H1 (cell line): ENCODE measurements at regions not wholly inside any gene's neighbourhood (a gene's known extent, or its start where the extent isn't known, plus 50 kb on each side); places are given as distances from the start of the nearest gene placed in this dataset.

ENCODE experiments used
- CTCF ChIA-PET: fragments of 300-600 bp; sonication (Branson Sonifier 250); formaldehyde crosslinking; loops from one replicate; lab custom pipeline; 2021; ENCODE audit not compliant: partially characterized antibody; lab: Charles Lee
- POLR2A ChIA-PET: fragments of 300-600 bp; sonication (Branson Sonifier 250); formaldehyde crosslinking; loops from one replicate; lab custom pipeline; 2021; ENCODE audit warnings: inconsistent platforms; ENCODE audit not compliant: partially characterized antibody; lab: Charles Lee
- DNase-seq, 2 experiments: peaks; one replicate each; pipeline versions ENCODE4 v3.0.0 to v3.0.0-alpha.2; 2010 to 2022; ENCODE audit warnings: low spot score in 2 of 2, low read depth in 1 of 2, mixed read lengths in 1 of 2
- FAIRE-seq: peaks from 2 replicates; lab custom pipeline; 2011; peaks lifted over from hg19 to GRCh38; lab: Jason Lieb, UNC
- H2AFZ ChIP-seq: 2 replicates; pipeline ENCODE4 v1.8.1; 2012; ENCODE audit warnings: low read length, inconsistent platforms
- H2AK5ac ChIP-seq: 2 replicates; pipeline ENCODE4 v1.6.1; 2013; ENCODE audit warnings: low read depth, low read length
- H2BK120ac ChIP-seq: replicated peaks from 2 replicates; pipeline ENCODE3; 2013; ENCODE audit warnings: low read depth, low read length, inconsistent platforms
- H2BK12ac ChIP-seq: 2 replicates; pipeline ENCODE4 v1.6.1; 2013; ENCODE audit warnings: low read depth, low read length
- H2BK15ac ChIP-seq: 2 replicates; pipeline ENCODE4 v1.6.1; 2013; ENCODE audit warnings: low read length
- H2BK20ac ChIP-seq: 2 replicates; pipeline ENCODE4 v1.6.1; 2013; ENCODE audit warnings: low read length
- H2BK5ac ChIP-seq: 2 replicates; pipeline ENCODE4 v1.6.1; 2013; ENCODE audit warnings: low read depth, low read length
- H3K14ac ChIP-seq: 2 replicates; pipeline ENCODE4 v1.6.1; 2013; ENCODE audit warnings: inconsistent platforms; ENCODE audit not compliant: insufficient read length
- H3K18ac ChIP-seq: 2 replicates; pipeline ENCODE4 v1.6.1; 2013; ENCODE audit warnings: low read length; ENCODE audit errors: extremely low read depth
- H3K23ac ChIP-seq: 2 replicates; pipeline ENCODE4 v1.6.1; 2013; ENCODE audit warnings: inconsistent platforms; ENCODE audit not compliant: insufficient read length
- H3K23me2 ChIP-seq: 2 replicates; pipeline ENCODE4 v1.6.1; 2013; ENCODE audit warnings: low read depth, low read length
- H3K27ac ChIP-seq: 2 replicates; pipeline ENCODE4 v1.6.1; 2011; ENCODE audit warnings: low read depth, low read length, inconsistent platforms
- H3K27me3 ChIP-seq, 4 experiments: replicated peaks in 1 of 4; 1 replicate in 1 of 4; 2 replicates in 3 of 4; pipeline versions ENCODE4 v1.6.1 to v1.8.1; 2011 to 2013; ENCODE audit warnings: low read length in 3 of 4, mild to moderate bottlenecking in 3 of 4, inconsistent platforms in 2 of 4, mixed read lengths in 2 of 4, moderate library complexity in 1 of 4; ENCODE audit not compliant: control insufficient read depth in 3 of 4, insufficient read depth in 3 of 4; ENCODE audit errors: extremely low read depth in 1 of 4
- H3K36me3 ChIP-seq, 4 experiments: 2 replicates each; pipeline versions ENCODE4 v1.6.1 to v1.8.1; 2011 to 2013; ENCODE audit warnings: mild to moderate bottlenecking in 4 of 4, low read length in 3 of 4, moderate library complexity in 2 of 4, control low read depth in 1 of 4, inconsistent platforms in 1 of 4; ENCODE audit not compliant: insufficient read depth in 4 of 4, control insufficient read depth in 2 of 4
- H3K4ac ChIP-seq: replicated peaks from 2 replicates; pipeline ENCODE3; 2013; ENCODE audit warnings: low read length, low read depth, mixed read lengths, inconsistent platforms; ENCODE audit not compliant: insufficient read length
- H3K4me1 ChIP-seq, 4 experiments: replicated peaks in 1 of 4; 1 replicate in 1 of 4; 2 replicates in 3 of 4; pipeline versions ENCODE4 v1.6.1 to v1.8.1; 2011 to 2013; ENCODE audit warnings: low read length in 3 of 4, inconsistent platforms in 2 of 4, mixed read lengths in 1 of 4; ENCODE audit not compliant: insufficient read depth in 4 of 4, control insufficient read depth in 3 of 4
- H3K4me2 ChIP-seq, 2 experiments: 2 replicates each; pipeline versions ENCODE4 v1.6.1 to v1.8.1; 2011 to 2013; ENCODE audit warnings: low read depth in 2 of 2, low read length in 2 of 2, control low read depth in 1 of 2, inconsistent platforms in 1 of 2, mild to moderate bottlenecking in 1 of 2; ENCODE audit not compliant: insufficient read depth in 1 of 2
- H3K4me3 ChIP-seq, 4 experiments: fragments of 200-600, 300-600 bp in 1 of 4; sonication (generic), shearing (Covaris generic), sonication (Bioruptor Twin) in 1 of 4; 2 replicates each; pipeline versions ENCODE4 v1.5.1 to v1.8.1; 2011 to 2016; ENCODE audit warnings: low read length in 4 of 4, low read depth in 3 of 4, control low read depth in 2 of 4, inconsistent platforms in 2 of 4, mild to moderate bottlenecking in 2 of 4, mixed read lengths in 1 of 4, moderate library complexity in 1 of 4; ENCODE audit not compliant: insufficient read depth in 2 of 4; ENCODE audit errors: extremely low read depth in 1 of 4
- H3K56ac ChIP-seq: replicated peaks from 2 replicates; pipeline ENCODE3; 2013; ENCODE audit warnings: low read depth, mild to moderate bottlenecking, mixed read lengths, low read length, inconsistent platforms; ENCODE audit not compliant: insufficient read length
- H3K79me1 ChIP-seq: 2 replicates; pipeline ENCODE4 v1.6.1; 2013; ENCODE audit warnings: low read depth, low read length, control low read depth
- H3K79me2 ChIP-seq, 2 experiments: 2 replicates each; pipeline versions ENCODE4 v1.6.1 to v1.8.1; 2012 to 2013; ENCODE audit warnings: low read length in 2 of 2, mild to moderate bottlenecking in 2 of 2, inconsistent platforms in 1 of 2; ENCODE audit not compliant: insufficient read depth in 2 of 2, control insufficient read depth in 1 of 2
- H3K9ac ChIP-seq, 4 experiments: replicated peaks in 1 of 4; 1 replicate in 1 of 4; 2 replicates in 3 of 4; pipeline versions ENCODE4 v1.6.1 to v1.8.1; 2011 to 2013; ENCODE audit warnings: low read depth in 3 of 4, low read length in 3 of 4, control low read depth in 2 of 4, mild to moderate bottlenecking in 2 of 4, moderate library complexity in 2 of 4, inconsistent platforms in 1 of 4; ENCODE audit errors: extremely low read depth in 1 of 4
- H3K9me3 ChIP-seq, 2 experiments: 2 replicates each; pipeline versions ENCODE4 v1.6.1 to v1.8.1; 2012 to 2013; ENCODE audit warnings: mild to moderate bottlenecking in 2 of 2, moderate library complexity in 2 of 2, control low read depth in 1 of 2, inconsistent platforms in 1 of 2, low read depth in 1 of 2, low read length in 1 of 2, mixed read lengths in 1 of 2; ENCODE audit not compliant: insufficient read depth in 2 of 2
- H4K20me1 ChIP-seq, 2 experiments: replicated peaks in 1 of 2; 2 replicates each; pipeline versions ENCODE3 to v1.8.1; 2011 to 2013; ENCODE audit warnings: inconsistent platforms in 2 of 2, low read length in 2 of 2, mild to moderate bottlenecking in 1 of 2; ENCODE audit not compliant: insufficient read depth in 2 of 2, control insufficient read depth in 1 of 2
- H4K5ac ChIP-seq: 2 replicates; pipeline ENCODE4 v1.6.1; 2013; ENCODE audit warnings: low read length, low read depth, mixed read lengths, inconsistent platforms; ENCODE audit not compliant: insufficient read length
- H4K8ac ChIP-seq: 2 replicates; pipeline ENCODE4 v1.8.0; 2013; ENCODE audit warnings: mild to moderate bottlenecking, moderate library complexity, low read length, inconsistent platforms; ENCODE audit not compliant: insufficient read depth; ENCODE audit errors: extremely low read depth
- H4K91ac ChIP-seq: replicated peaks from 2 replicates; pipeline ENCODE3; 2013; ENCODE audit warnings: low read length, mixed read lengths, inconsistent platforms; ENCODE audit not compliant: insufficient read length
- BCL11A ChIP-seq, 2 experiments: IDR thresholded peaks; one replicate each; pipeline ENCODE4 v1.6.1; 2011; ENCODE audit warnings: low read depth in 2 of 2, low read length in 2 of 2, mild to moderate bottlenecking in 2 of 2
- CHD2 ChIP-seq: IDR thresholded peaks from 2 replicates; pipeline ENCODE4 v1.6.1; 2012; ENCODE audit warnings: low read length, improper control_type of control experiment
- JUN ChIP-seq: IDR thresholded peaks from 2 replicates; pipeline ENCODE4 v1.6.1; 2011; ENCODE audit warnings: low read depth, mild to moderate bottlenecking, improper control_type of control experiment, low read length
- NRF1 ChIP-seq: IDR thresholded peaks from 2 replicates; pipeline ENCODE4 v1.6.1; 2011; ENCODE audit warnings: mild to moderate bottlenecking, low read depth, low read length, improper control_type of control experiment
- RAD21 ChIP-seq, 2 experiments: IDR thresholded peaks in 1 of 2; conservative IDR thresholded peaks in 1 of 2; 2 replicates each; pipeline ENCODE4 v1.6.1; 2011; ENCODE audit warnings: low read depth in 2 of 2, low read length in 2 of 2, improper control_type of control experiment in 1 of 2, inconsistent platforms in 1 of 2, mild to moderate bottlenecking in 1 of 2, moderate library complexity in 1 of 2
- SIX5 ChIP-seq: IDR thresholded peaks from 2 replicates; pipeline ENCODE4 v1.6.1; 2011; ENCODE audit warnings: mild to moderate bottlenecking, low read depth, low read length
- WGBS, 2 experiments: shearing (Covaris generic) in 1 of 2; methylation state at CpG; one replicate each; pipeline versions ENCODE4 v1.1.6 to v1.1.7; 2013 to 2015; ENCODE audit warnings: low lambda C conversion rate in 2 of 2, mixed read lengths in 2 of 2, inconsistent platforms in 1 of 2, low coverage in 1 of 2, missing lambda C conversion rate in 1 of 2; ENCODE audit not compliant: insufficient replicate concordance in 2 of 2, insufficient coverage in 1 of 2, insufficient read length in 1 of 2; ENCODE audit errors: extremely low coverage in 1 of 2, missing lambda C conversion rate in 1 of 2; 5-methylcytosine and 5-hydroxymethylcytosine counted together
- TF ChIP-seq, protein P1 (sequence below): IDR thresholded peaks from 2 replicates; pipeline ENCODE4 v1.6.1; 2011; ENCODE audit warnings: low read depth, mild to moderate bottlenecking, low read length; ENCODE audit not compliant: insufficient read depth

DNA sequence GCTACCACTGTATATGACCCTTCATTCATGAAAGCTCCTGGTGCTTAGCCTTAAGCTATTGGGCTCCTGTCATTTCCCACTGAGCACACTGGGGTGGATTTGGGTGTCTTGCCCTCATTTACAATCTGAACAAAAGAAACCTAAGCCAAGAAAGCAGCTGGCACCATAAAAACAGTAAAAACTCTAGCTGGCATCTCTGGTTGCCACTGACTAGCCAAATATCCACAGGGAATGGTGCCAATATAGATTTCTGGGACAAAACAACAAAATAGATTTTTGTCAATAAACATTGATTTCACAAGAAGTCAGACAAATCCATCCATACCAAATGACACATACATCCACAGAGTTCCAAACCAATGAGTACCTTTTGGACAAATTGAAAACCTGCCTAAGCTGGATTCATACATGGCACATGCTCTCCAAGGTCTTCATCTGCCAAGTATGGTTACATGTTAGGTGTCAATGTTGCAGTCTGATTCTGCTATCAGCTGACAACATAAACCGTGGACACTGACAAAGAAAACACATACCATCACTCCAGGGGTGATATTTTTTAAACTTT lies 1081.5 kb upstream of the ZEB2 start:
- Histone ChIP-seq H4K91ac (no peak overlapping the region), H2BK20ac (no peak overlapping the region), H3K79me1 (no peaks in the 10 kb centered on the region), H3K23me2 (no peaks in the 10 kb centered on the region), H3K79me2 (no peaks in the 10 kb centered on the region), H4K5ac (no peak overlapping the region), H3K4me1 (no peaks in the 10 kb centered on the region), H2AK5ac (no peak overlapping the region), H2BK120ac (no peak overlapping the region), H3K18ac (no peak overlapping the region), H3K27me3 (no peaks in the 10 kb centered on the region), H3K4me2 (no peak overlapping the region), H4K20me1 (no peaks in the 10 kb centered on the region), H3K36me3 (no peaks in the 10 kb centered on the region), H2BK5ac (no peak overlapping the region), H2BK15ac (no peak overlapping the region), H2BK12ac (no peak overlapping the region), H3K4ac (no peak overlapping the region), H3K27ac (no peak overlapping the region), H3K23ac (no peak overlapping the region), H3K56ac (no peak overlapping the region), H3K14ac (no peak overlapping the region), H2AFZ (0 out of 2 replicates have a peak overlapping the region, but pooled peaks have one; percentile 10), H3K9me3 (no peaks in the 10 kb centered on the region), H4K8ac (no peak overlapping the region), H3K9ac (no peak overlapping the region), H3K4me3 (no peak overlapping the region)
- DNase-seq (no peak), FAIRE-seq (no peak)
- TF ChIP-seq, protein P1, sequence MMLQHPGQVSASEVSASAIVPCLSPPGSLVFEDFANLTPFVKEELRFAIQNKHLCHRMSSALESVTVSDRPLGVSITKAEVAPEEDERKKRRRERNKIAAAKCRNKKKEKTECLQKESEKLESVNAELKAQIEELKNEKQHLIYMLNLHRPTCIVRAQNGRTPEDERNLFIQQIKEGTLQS = no peak
- TF ChIP-seq JUN = no peak
- no peak for TF ChIP-seq RAD21 (IDR thresholded peaks at IDR 0.05 in 1 of 2, conservative IDR thresholded peaks at IDR 0.05 in 1 of 2; ENCODE audit: low read depth in 2 of 2, low read length in 2 of 2)
- TF ChIP-seq BCL11A (IDR thresholded peaks at IDR 0.05; ENCODE audit: low read depth in 2 of 2, low read length in 2 of 2) = no peak
- TF ChIP-seq NRF1 = no peak
- TF ChIP-seq SIX5 = no peak
- no peak for TF ChIP-seq CHD2
- ChIA-PET CTCF (interaction anchor here (0.6 kb wide), 1 partner anchor 11 kb away, joined by 3 read pairs; no protein-coding TSS in a partner anchor), POLR2A (no interaction called here)
- WGBS, 2 experiments = 89% methylated on average over 1 of the region's 1 CpG; no CpG with 5 or more reads in 1 of the 2 experiments
